HL-60 (cell line): ENCODE measurements at regions not wholly inside any gene's neighbourhood (a gene's known extent, or its start where the extent isn't known, plus 50 kb on each side); places are given as distances from the start of the nearest gene placed in this dataset.

Experiments
- DNase-seq, 2 experiments: peaks; one replicate each; pipeline ENCODE4 v3.0.0-alpha.2; 2010 to 2020; ENCODE audit warnings: low read depth in 1 of 2, low spot score in 1 of 2
- H3K27ac ChIP-seq: fragments of 250-450 bp; sonication (Bioruptor Pico); replicated peaks from 2 replicates; pipeline ENCODE4 v1.5.1; 2020; ENCODE audit warnings: mild to moderate bottlenecking, moderate library complexity
- H3K27me3 ChIP-seq: fragments of 250-450 bp; sonication (Bioruptor Pico); 2 replicates; pipeline ENCODE4 v1.5.1; 2021; ENCODE audit warnings: mild to moderate bottlenecking, moderate library complexity; ENCODE audit not compliant: insufficient read depth, poor library complexity, severe bottlenecking
- H3K4me3 ChIP-seq: replicated peaks from 2 replicates; pipeline ENCODE4 v1.5.1; 2011; ENCODE audit warnings: mild to moderate bottlenecking, control low read depth, low read length; ENCODE audit not compliant: insufficient read depth
- GABPA ChIP-seq: IDR thresholded peaks from 2 replicates; pipeline ENCODE4 v1.6.1; 2012; ENCODE audit warnings: low read depth
- POLR2AphosphoS5 ChIP-seq: IDR thresholded peaks from 2 replicates; pipeline ENCODE4 v1.6.1; 2012; ENCODE audit warnings: low read depth
- SPI1 ChIP-seq: IDR thresholded peaks from 2 replicates; pipeline ENCODE4 v1.6.1; 2012; ENCODE audit warnings: low read depth, mild to moderate bottlenecking, borderline replicate concordance
- TF ChIP-seq, protein P1 (sequence below): IDR thresholded peaks from one replicate; pipeline ENCODE4 v1.5.1; 2011; ENCODE audit warnings: low read length, control low read depth, inconsistent platforms; ENCODE audit not compliant: insufficient read depth
- TF ChIP-seq, protein P2 (sequence below): IDR thresholded peaks from 2 replicates; pipeline ENCODE4 v1.6.1; 2012; ENCODE audit warnings: low read depth; ENCODE audit not compliant: insufficient replicate concordance

DNA sequence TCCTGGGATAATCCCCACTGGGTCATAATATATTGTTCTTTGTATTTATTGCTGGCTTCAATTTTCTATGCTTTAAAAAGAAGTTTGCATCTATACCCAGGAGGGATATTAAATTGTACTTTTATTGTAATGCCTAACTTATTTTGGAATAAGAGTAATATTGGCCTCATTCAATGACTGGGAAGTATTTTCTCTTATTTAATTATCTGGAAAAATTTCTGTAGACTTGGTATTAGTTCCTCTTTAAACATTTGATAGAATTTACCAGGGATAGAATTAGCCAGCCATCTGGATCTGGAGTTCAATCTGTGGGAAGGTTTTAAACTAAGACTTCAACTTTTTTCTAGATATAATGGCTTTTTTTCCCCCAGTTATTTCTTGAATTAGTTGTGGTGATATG lies 115.2 kb upstream of the ZNF32 start:
- no peak for TF ChIP-seq SPI1
- TF ChIP-seq POLR2AphosphoS5: no peak
- TF ChIP-seq, protein P1, sequence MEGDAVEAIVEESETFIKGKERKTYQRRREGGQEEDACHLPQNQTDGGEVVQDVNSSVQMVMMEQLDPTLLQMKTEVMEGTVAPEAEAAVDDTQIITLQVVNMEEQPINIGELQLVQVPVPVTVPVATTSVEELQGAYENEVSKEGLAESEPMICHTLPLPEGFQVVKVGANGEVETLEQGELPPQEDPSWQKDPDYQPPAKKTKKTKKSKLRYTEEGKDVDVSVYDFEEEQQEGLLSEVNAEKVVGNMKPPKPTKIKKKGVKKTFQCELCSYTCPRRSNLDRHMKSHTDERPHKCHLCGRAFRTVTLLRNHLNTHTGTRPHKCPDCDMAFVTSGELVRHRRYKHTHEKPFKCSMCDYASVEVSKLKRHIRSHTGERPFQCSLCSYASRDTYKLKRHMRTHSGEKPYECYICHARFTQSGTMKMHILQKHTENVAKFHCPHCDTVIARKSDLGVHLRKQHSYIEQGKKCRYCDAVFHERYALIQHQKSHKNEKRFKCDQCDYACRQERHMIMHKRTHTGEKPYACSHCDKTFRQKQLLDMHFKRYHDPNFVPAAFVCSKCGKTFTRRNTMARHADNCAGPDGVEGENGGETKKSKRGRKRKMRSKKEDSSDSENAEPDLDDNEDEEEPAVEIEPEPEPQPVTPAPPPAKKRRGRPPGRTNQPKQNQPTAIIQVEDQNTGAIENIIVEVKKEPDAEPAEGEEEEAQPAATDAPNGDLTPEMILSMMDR: no peak
- TF ChIP-seq, protein P2, sequence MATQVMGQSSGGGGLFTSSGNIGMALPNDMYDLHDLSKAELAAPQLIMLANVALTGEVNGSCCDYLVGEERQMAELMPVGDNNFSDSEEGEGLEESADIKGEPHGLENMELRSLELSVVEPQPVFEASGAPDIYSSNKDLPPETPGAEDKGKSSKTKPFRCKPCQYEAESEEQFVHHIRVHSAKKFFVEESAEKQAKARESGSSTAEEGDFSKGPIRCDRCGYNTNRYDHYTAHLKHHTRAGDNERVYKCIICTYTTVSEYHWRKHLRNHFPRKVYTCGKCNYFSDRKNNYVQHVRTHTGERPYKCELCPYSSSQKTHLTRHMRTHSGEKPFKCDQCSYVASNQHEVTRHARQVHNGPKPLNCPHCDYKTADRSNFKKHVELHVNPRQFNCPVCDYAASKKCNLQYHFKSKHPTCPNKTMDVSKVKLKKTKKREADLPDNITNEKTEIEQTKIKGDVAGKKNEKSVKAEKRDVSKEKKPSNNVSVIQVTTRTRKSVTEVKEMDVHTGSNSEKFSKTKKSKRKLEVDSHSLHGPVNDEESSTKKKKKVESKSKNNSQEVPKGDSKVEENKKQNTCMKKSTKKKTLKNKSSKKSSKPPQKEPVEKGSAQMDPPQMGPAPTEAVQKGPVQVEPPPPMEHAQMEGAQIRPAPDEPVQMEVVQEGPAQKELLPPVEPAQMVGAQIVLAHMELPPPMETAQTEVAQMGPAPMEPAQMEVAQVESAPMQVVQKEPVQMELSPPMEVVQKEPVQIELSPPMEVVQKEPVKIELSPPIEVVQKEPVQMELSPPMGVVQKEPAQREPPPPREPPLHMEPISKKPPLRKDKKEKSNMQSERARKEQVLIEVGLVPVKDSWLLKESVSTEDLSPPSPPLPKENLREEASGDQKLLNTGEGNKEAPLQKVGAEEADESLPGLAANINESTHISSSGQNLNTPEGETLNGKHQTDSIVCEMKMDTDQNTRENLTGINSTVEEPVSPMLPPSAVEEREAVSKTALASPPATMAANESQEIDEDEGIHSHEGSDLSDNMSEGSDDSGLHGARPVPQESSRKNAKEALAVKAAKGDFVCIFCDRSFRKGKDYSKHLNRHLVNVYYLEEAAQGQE: no peak
- no peak for TF ChIP-seq GABPA
- no peak for DNase-seq
- no peaks in the 10 kb centered on the region for H3K27me3 ChIP-seq
- H3K4me3 ChIP-seq: no peak overlapping the region
- no peak overlapping the region for H3K27ac ChIP-seq

DNA sequence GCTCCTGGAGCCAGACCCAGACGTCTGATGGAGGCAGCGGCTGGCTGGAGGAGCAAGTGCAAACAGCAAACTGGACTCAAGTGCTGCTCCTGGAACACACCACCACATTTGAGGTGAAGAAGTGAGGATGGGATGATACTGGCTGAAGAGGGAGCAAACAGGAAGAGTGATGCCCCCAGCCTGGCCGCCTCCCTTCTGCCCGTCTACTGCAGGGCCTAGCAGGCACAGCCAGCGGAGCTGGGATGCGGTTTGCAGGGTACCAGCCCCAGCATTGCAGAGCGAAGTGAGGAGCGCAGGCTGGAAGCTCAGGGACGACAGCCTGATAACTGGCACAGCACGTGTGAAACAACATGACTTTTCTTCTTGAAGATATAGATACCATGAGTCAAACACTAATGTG lies 111.8 kb upstream of the ZNF32 start:
- TF ChIP-seq, protein P2: no peak
- TF ChIP-seq, protein P1: no peak
- TF ChIP-seq GABPA: no peak
- no peak overlapping the region for H3K27ac ChIP-seq
- H3K4me3 ChIP-seq: no peak overlapping the region
- DNase-seq: no peak
- no peaks in the 10 kb centered on the region for H3K27me3 ChIP-seq

DNA sequence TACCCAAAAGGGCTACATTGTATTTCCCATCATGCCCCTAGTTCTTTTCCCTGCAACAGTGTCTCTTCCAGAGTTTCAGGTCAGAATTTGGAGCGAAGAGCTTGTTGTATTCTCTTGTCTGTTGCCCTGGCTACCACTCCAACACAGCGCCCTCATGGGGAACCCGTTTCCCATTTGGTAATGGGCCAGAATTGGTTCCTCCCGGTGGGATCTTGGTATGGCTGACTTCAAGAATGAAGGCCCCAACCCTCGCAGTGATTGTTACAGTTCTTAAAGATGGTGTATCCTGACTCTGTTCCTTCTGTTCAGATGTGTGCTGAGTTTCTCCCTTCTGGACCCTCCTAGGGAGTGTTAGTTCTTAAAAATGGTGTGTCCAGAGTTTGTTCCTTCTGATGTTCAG lies 110.5 kb upstream of the ZNF32 start:
- no peak overlapping the region for H3K27ac ChIP-seq
- TF ChIP-seq POLR2AphosphoS5: no peak
- TF ChIP-seq, protein P2: no peak
- TF ChIP-seq GABPA: no peak
- TF ChIP-seq SPI1: no peak
- TF ChIP-seq, protein P1: no peak
- no peak overlapping the region for H3K4me3 ChIP-seq
- H3K27me3 ChIP-seq: no peaks in the 10 kb centered on the region
- no peak for DNase-seq
